Fibroblast of pulmonary artery (primary cell): ENCODE measurements at regions not wholly inside any gene's neighbourhood (a gene's known extent, or its start where the extent isn't known, plus 50 kb on each side); places are given as distances from the start of the nearest gene placed in this dataset.
"Not testable (repeated sequence)": the region's sequence is repeated elsewhere in the genome, so short reads cannot be mapped to it uniquely, and the experiment has no call there.

ENCODE experiments used
- DNase-seq: peaks from one replicate; pipeline ENCODE4 v3.0.0-alpha.2; 2010; ENCODE audit warnings: low read depth
- H3K4me3 ChIP-seq: replicated peaks from 2 replicates; pipeline ENCODE4 v1.5.1; 2011; ENCODE audit warnings: low read depth, mild to moderate bottlenecking, control low read depth, low read length, moderate library complexity
- TF ChIP-seq, protein P1 (sequence below): IDR thresholded peaks from 2 replicates; pipeline ENCODE4 v1.5.1; 2011; ENCODE audit warnings: mild to moderate bottlenecking, control low read depth, low read length, inconsistent platforms; ENCODE audit errors: missing control alignments

DNA sequence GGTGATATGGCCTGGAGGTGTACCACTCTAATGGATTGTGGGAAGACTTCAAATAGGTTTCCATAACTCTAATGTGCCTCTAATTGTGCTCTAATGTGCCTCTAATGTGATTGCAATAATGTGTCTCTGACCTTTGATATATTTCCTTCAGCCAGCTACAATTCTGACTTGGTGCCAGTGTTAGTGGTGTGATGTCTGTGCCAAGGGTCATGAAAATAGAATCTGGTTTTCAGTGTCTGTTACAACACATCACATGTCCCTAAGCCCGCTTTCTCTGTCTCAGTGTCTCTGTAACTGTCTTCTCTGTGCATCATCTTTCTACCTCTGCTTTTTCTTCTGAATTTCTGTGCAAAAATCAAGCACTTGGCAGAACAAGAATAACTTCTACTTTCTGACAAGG is 77.2 kb upstream of the ECI2 start:
- DNase-seq = no peak
- TF ChIP-seq, protein P1, sequence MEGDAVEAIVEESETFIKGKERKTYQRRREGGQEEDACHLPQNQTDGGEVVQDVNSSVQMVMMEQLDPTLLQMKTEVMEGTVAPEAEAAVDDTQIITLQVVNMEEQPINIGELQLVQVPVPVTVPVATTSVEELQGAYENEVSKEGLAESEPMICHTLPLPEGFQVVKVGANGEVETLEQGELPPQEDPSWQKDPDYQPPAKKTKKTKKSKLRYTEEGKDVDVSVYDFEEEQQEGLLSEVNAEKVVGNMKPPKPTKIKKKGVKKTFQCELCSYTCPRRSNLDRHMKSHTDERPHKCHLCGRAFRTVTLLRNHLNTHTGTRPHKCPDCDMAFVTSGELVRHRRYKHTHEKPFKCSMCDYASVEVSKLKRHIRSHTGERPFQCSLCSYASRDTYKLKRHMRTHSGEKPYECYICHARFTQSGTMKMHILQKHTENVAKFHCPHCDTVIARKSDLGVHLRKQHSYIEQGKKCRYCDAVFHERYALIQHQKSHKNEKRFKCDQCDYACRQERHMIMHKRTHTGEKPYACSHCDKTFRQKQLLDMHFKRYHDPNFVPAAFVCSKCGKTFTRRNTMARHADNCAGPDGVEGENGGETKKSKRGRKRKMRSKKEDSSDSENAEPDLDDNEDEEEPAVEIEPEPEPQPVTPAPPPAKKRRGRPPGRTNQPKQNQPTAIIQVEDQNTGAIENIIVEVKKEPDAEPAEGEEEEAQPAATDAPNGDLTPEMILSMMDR = no peak
- no peak overlapping the region for H3K4me3 ChIP-seq

DNA sequence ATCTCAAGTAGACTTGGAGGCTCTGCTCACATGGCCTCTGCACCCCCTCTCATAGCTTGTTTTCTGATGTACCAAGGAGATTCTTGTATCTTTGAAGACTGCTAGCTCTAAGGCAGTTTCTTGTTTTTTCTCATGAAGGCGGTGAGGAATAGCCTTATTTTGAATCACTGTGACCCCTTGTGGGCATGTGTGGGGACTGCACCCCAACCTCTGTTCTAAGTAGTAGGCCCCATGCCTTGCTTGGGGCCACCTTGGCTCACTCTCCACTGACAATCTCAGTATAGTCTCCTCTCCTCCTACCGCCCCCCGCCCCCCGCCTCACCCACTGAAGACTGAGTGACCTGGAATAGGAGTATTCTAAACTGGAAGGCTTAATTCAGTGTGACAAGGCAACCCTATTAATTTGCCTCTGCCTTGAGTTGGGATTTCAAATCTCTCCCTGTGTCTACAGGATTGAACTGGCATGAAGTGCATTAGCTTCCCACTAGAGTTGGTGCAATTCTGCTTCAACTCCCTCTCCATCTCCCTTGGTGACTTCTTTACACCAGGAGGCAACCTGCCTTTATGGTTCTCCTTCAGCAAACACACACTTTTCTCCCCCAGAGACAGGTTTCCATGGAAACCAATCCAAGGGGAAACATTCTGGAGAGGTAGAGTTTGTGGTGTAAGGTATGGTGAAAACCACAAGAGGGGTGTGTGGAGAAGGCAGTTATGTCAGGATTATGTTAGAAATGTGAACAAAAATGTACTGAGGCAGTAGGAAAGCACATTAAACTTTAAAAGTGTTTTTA is 75.4 kb upstream of the ECI2 start:
- peak; percentile 71 for DNase-seq
- TF ChIP-seq, protein P1 = peak; percentile 78
- no peak overlapping the region for H3K4me3 ChIP-seq

DNA sequence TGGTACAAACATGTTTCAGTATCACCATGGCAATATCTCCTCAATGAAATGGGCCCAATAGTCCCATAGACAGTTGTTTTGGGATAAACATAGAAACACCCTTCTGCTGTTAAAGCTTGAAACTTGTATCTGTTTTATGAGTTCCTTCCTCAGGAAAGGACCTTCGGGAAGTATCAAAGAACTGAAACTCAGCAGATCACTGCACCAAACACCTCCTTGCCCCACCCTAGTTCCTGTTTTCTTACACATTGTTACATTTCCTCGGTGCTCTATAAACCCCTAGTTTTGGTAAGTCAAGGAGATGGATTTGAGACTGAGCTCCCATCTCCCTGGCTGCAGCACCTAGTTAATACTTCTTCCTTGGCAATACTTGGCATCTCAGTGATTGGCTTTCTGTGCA is 73.8 kb upstream of the ECI2 start:
- no peak overlapping the region for H3K4me3 ChIP-seq
- DNase-seq = no peak
- TF ChIP-seq, protein P1 = no peak

DNA sequence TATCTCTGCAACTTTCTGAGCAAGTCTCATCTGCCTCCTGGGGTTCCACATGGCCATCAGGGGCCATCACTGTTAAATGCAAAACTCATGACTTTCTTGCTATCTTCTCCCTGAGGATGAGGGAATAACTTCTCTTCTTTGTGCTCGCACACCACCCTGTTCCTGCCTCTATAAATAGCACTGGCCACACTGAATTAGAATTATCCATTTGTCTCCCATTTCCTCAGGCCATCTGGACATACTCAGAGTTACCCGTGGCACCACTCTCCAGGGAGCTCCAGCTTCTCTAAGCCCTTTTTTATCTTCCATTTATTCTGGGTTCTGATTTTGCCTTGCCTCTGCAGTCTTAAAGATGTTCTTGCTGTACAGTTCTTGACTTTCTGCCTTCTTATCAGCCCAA is 72.8 kb upstream of the ECI2 start:
- no peak overlapping the region for H3K4me3 ChIP-seq
- no peak for DNase-seq
- TF ChIP-seq, protein P1 = no peak

DNA sequence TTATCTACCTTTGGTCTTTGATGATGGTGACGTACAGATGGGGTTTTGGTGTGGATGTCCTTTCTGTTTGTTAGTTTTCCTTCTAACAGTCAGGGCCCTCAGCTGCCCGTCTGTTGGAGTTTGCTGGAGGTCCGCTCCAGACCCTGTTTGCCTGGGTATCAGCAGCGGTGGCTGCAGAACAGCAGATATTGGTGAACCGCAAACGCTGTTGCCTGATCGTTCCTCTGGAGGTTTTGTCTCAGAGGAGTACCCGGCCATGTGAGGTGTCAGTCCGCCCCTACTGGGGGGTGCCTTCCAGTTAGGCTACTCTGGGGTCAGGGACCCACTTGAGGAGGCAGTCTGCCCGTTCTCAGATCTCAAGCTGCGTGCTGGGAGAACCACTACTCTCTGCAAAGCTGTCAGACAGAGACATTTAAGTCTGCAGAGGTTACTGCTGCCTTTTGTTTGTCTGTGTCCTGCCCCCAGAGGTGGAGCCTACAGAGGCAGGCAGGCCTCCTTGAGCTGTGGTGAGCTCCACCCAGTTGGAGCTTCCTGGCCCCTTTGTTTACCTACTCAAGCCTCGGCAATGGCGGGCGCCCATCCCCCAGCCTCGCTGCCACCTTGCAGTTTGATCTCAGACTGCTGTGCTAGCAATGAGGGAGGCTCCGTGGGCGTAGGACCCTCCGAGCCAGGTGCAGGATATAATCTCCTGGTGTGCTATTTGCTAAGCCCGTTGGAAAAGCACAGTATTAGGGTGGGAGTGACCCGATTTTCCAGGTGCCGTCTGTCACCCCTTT is 68.5 kb upstream of the ECI2 start:
- not testable (repeated sequence) for DNase-seq, H3K4me3 ChIP-seq

DNA sequence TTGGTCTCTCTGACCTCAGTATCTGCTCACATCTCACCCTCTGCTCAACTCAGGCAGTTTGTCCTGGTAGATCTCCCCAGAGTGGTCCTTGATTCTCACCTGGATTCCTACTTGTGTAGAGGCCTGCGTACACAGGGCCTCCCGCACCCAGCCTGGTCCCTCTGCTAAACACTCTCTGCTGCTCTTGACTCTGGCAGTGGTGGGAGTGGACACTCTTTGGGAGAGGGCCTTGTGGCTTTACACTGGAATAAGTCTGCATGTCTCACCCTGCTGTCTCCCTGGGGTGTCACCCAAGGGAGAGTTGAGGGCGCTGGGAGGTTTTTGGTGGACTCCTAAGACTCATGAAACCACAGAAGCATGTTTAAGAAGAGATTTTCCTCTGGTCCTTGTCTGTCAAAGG is 57.3 kb upstream of the ECI2 start:
- H3K4me3 ChIP-seq = no peak overlapping the region
- TF ChIP-seq, protein P1 = no peak
- no peak for DNase-seq

DNA sequence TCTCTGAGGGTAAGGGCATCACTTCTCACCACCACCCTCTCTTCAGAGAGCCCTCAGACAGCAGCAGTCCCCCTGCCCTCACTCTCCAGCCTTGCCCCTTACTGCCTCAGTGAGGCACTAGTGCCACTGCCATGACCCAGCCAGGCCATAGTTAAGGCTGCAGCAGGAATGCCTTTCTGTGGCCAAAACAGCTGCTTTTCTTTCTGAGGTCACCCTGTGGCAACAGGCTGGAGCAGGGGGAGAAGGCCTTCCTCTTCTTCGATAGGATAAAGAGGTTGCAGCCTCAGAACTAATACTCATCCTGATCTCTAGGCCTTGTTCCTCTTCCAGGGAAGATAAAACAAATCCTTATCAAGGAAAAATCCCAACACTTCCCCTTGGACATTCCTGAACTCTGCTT is 56.8 kb upstream of the ECI2 start:
- no peak overlapping the region for H3K4me3 ChIP-seq
- TF ChIP-seq, protein P1 = no peak
- no peak for DNase-seq
